Spleen (tissue), 11 donors: ENCODE measurements at regions not wholly inside any gene's neighbourhood (a gene's known extent, or its start where the extent isn't known, plus 50 kb on each side); places are given as distances from the start of the nearest gene placed in this dataset.

Experiments
- DNase-seq: peaks from one replicate; pipeline ENCODE4 v3.0.0-alpha.2; 2020
- H3K27ac ChIP-seq, 8 donors: fragments of 200-600 bp; sonication (generic) in 7 of 8; 1 replicate in 4 of 8; 2 replicates in 4 of 8; pipeline versions ENCODE4 v1.5.0 to v1.8.0; 2016 to 2021; ENCODE audit warnings: inconsistent platforms in 4 of 8, mild to moderate bottlenecking in 4 of 8, moderate library complexity in 1 of 8
- H3K27me3 ChIP-seq, 7 donors: fragments of 200-600 bp; sonication (generic) in 6 of 7; replicated peaks in 1 of 7; 1 replicate in 4 of 7; 2 replicates in 3 of 7; pipeline versions ENCODE4 v1.5.0 to v1.8.0; 2016 to 2021; ENCODE audit warnings: inconsistent platforms in 3 of 7, mild to moderate bottlenecking in 1 of 7
- H3K36me3 ChIP-seq, 6 donors: fragments of 200-600 bp; sonication (generic) in 5 of 6; 1 replicate in 4 of 6; 2 replicates in 2 of 6; pipeline versions ENCODE4 v1.5.0 to v1.8.0; 2016 to 2021; ENCODE audit warnings: inconsistent platforms in 2 of 6
- H3K4me1 ChIP-seq, 6 donors: fragments of 200-600 bp; sonication (generic) in 5 of 6; 1 replicate in 3 of 6; 2 replicates in 3 of 6; pipeline versions ENCODE4 v1.5.0 to v1.8.0; 2016 to 2021; ENCODE audit warnings: inconsistent platforms in 3 of 6
- H3K4me3 ChIP-seq, 8 donors: fragments of 200-600 bp; sonication (generic) in 7 of 8; 1 replicate in 4 of 8; 2 replicates in 4 of 8; pipeline versions ENCODE4 v1.5.0 to v1.8.0; 2016 to 2021; ENCODE audit warnings: inconsistent platforms in 4 of 8, mild to moderate bottlenecking in 4 of 8, moderate library complexity in 2 of 8
- H3K9me3 ChIP-seq, 8 donors: fragments of 200-600 bp; sonication (generic) in 7 of 8; 1 replicate in 4 of 8; 2 replicates in 4 of 8; pipeline versions ENCODE4 v1.5.0 to v1.8.0; 2016 to 2021; ENCODE audit warnings: inconsistent platforms in 4 of 8
- POLR2A ChIP-seq, 3 donors: fragments of 450-650 bp; IDR thresholded peaks; one replicate each; pipeline ENCODE4 v1.5.1; 2017; ENCODE audit warnings: antibody characterized with exemption in 3 of 3, mild to moderate bottlenecking in 1 of 3
- POLR2AphosphoS5 ChIP-seq, 3 donors: sonication (generic); formaldehyde crosslinking; IDR thresholded peaks; one replicate each; pipeline ENCODE4 v1.5.1; 2017; ENCODE audit warnings: antibody characterized with exemption in 3 of 3
- WGBS, 5 donors: extraction: QIAGEN DNeasy Blood & Tissue Kit in 3 of 5; methylation state at CpG; one replicate each; pipeline versions ENCODE4 v1.1.5 to v1.1.7; 2013 to 2018; 5-methylcytosine and 5-hydroxymethylcytosine counted together
- intact Hi-C: fragments of 100-400 bp; cut with DNase I; formaldehyde crosslinking; loops from one replicate; pipeline ENCODE4 v1.15.0; 2023; ENCODE audit warnings: low total_unique reads
- TF ChIP-seq, protein P1 (sequence below), 11 experiments: fragments of 200-600 bp in 7 of 11; fragments of 450-650 bp in 4 of 11; sonication (generic) in 4 of 11; IDR thresholded peaks in 8 of 11; conservative IDR thresholded peaks in 3 of 11; 1 replicate in 7 of 11; 2 replicates in 4 of 11; pipeline versions ENCODE4 v1.4.0 to v1.8.0; 2016 to 2021; ENCODE audit warnings: antibody characterized with exemption in 11 of 11, inconsistent platforms in 4 of 11, mild to moderate bottlenecking in 1 of 11
- donor health status: healthy with polysubstance abuse.
- donor health status: DM: no; HTN: no; CAD: no; lungs with moderate emphysema.
- donor health status: DM: no; HTN: no; CAD: no.
- donor health status: Bipolar disorder and iron deficiency.
- donor health status: healthy.
- donor health status: DM: no; HTN: no; CAD: no.
- donor health status: DM: yes; HTN: yes; CAD: no.

GRCh38 chr2:58976375-58977071 is 735.4 kb upstream of the FANCL start:
- 68 to 80% (median 77%) methylated on average over 9 of the region's 9 CpGs for WGBS, 5 donors

DNA sequence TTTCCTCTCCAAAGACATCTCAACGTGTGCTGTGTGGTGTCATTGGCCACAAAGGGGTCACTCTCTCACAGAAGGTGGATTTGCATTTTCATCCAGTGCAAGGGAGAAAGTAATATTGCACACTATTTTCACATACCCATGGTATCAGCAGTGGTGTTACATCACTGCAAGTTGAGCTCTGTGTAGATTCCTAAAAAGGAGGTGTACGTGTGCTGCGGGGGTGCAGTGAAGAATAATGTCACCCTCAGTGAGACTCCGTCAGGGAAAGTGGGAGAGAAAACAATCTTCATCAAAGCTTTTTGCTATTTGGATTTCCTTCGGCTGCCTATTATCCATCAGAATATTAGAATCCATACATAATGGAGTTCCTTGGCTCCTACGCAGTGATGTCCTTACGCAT is 733.8 kb upstream of the FANCL start:
- H3K4me3 ChIP-seq = no peak overlapping the region
- 82 to 94% (median 86%) methylated on average over 7 of the region's 7 CpGs for WGBS, 5 donors
- intact Hi-C loops = no loop called here

More at GRCh38 chr2:58976375-58977071, 735.4 kb upstream of the FANCL start:
- Histone ChIP-seq H3K36me3 (no peaks in the 10 kb centered on the region), H3K4me3 (no peak overlapping the region), H3K27me3 (no peaks in the 10 kb centered on the region), H3K27ac (no peak overlapping the region), H3K4me1 (no peaks in the 10 kb centered on the region), H3K9me3 (no peaks in the 10 kb centered on the region)
- TF ChIP-seq, protein P1, sequence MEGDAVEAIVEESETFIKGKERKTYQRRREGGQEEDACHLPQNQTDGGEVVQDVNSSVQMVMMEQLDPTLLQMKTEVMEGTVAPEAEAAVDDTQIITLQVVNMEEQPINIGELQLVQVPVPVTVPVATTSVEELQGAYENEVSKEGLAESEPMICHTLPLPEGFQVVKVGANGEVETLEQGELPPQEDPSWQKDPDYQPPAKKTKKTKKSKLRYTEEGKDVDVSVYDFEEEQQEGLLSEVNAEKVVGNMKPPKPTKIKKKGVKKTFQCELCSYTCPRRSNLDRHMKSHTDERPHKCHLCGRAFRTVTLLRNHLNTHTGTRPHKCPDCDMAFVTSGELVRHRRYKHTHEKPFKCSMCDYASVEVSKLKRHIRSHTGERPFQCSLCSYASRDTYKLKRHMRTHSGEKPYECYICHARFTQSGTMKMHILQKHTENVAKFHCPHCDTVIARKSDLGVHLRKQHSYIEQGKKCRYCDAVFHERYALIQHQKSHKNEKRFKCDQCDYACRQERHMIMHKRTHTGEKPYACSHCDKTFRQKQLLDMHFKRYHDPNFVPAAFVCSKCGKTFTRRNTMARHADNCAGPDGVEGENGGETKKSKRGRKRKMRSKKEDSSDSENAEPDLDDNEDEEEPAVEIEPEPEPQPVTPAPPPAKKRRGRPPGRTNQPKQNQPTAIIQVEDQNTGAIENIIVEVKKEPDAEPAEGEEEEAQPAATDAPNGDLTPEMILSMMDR (IDR thresholded peaks at IDR 0.05 in 8 of 11, conservative IDR thresholded peaks at IDR 0.05 in 3 of 11) = no peak
- TF ChIP-seq POLR2AphosphoS5 (IDR thresholded peaks at IDR 0.05) (no peak), POLR2A (IDR thresholded peaks at IDR 0.05) (no peak)
- intact Hi-C loops = no loop called here
- no peak for DNase-seq

GRCh38 chr2:58974426-58974825 is 733.3 kb upstream of the FANCL start:
- Histone ChIP-seq H3K27me3 (no peaks in the 10 kb centered on the region), H3K36me3 (no peaks in the 10 kb centered on the region), H3K27ac (no peak overlapping the region), H3K4me3 (no peak overlapping the region), H3K4me1 (no peaks in the 10 kb centered on the region), H3K9me3 (no peaks in the 10 kb centered on the region)
- intact Hi-C loops = no loop called here
- TF ChIP-seq, protein P1 (IDR thresholded peaks at IDR 0.05 in 8 of 11, conservative IDR thresholded peaks at IDR 0.05 in 3 of 11) = no peak
- TF ChIP-seq POLR2A (IDR thresholded peaks at IDR 0.05) (no peak), POLR2AphosphoS5 (IDR thresholded peaks at IDR 0.05) (no peak)
- DNase-seq = no peak
- 73 to 84% (median 81%) methylated on average over 2 of the region's 2 CpGs for WGBS, 5 donors

More for the DNA sequence above, 733.8 kb upstream of the FANCL start:
- no peaks in the 10 kb centered on the region for H3K9me3 ChIP-seq
- H3K27me3 ChIP-seq = no peaks in the 10 kb centered on the region
- H3K27ac ChIP-seq = no peak overlapping the region
- no peak for DNase-seq
- no peaks in the 10 kb centered on the region for H3K4me1 ChIP-seq
- TF ChIP-seq POLR2AphosphoS5 (IDR thresholded peaks at IDR 0.05) = no peak
- TF ChIP-seq, protein P1 (IDR thresholded peaks at IDR 0.05 in 8 of 11, conservative IDR thresholded peaks at IDR 0.05 in 3 of 11) = no peak
- no peak for TF ChIP-seq POLR2A (IDR thresholded peaks at IDR 0.05)
- no peaks in the 10 kb centered on the region for H3K36me3 ChIP-seq

DNA sequence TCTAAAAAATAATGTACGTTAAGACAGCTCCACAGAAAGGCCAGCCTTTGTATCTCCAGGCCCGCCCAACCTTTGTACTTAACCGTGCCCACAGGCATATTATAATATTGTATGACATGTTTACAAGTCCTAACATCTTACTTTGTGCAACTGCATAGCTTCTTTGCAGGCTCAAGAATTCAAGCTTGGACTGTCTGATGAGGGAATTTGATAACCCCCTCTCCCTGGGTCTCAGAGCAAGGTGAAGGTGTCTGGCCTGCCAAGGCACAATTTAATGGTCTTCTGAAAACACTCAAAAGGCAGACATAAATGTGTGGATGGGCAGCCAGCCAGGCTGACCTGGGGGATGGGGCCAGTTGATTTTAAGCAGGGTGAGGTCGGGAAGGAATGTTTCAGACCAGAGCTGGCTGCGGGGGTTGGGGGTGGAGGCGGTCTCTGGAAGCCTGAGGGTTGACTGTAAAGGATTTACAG is 732.7 kb upstream of the FANCL start:
- Histone ChIP-seq H3K4me1 (no peaks in the 10 kb centered on the region), H3K27me3 (no peaks in the 10 kb centered on the region), H3K9me3 (no peaks in the 10 kb centered on the region), H3K4me3 (no peak overlapping the region), H3K36me3 (no peaks in the 10 kb centered on the region), H3K27ac (no peak overlapping the region)
- intact Hi-C loops = no loop called here
- WGBS, 5 donors = 71 to 83% (median 76%) methylated on average over 6 of the region's 6 CpGs
- TF ChIP-seq POLR2A (IDR thresholded peaks at IDR 0.05) (no peak), POLR2AphosphoS5 (IDR thresholded peaks at IDR 0.05) (no peak)
- TF ChIP-seq, protein P1 (IDR thresholded peaks at IDR 0.05 in 8 of 11, conservative IDR thresholded peaks at IDR 0.05 in 3 of 11) = no peak
- DNase-seq = no peak
